Ovary (tissue), 3 donors: ENCODE measurements at regions not wholly inside any gene's neighbourhood (a gene's known extent, or its start where the extent isn't known, plus 50 kb on each side); places are given as distances from the start of the nearest gene placed in this dataset.

Source experiments
- EP300 ChIP-seq: sonication (generic); formaldehyde crosslinking; IDR thresholded peaks from one replicate; pipeline ENCODE4 v1.6.1; 2017; ENCODE audit warnings: antibody characterized with exemption
- POLR2A ChIP-seq: fragments of 450-650 bp; IDR thresholded peaks from one replicate; pipeline ENCODE4 v1.6.1; 2017; ENCODE audit warnings: antibody characterized with exemption, mild to moderate bottlenecking, moderate library complexity
- TF ChIP-seq, protein P1 (sequence below), 3 donors: fragments of 450-650 bp in 2 of 3; fragments of 200-600 bp in 1 of 3; IDR thresholded peaks; one replicate each; pipeline versions ENCODE4 v1.5.1 to v1.8.0; 2016 to 2022; ENCODE audit warnings: antibody characterized with exemption in 3 of 3, mild to moderate bottlenecking in 1 of 3
- donor health status: DM: no; HTN: no; CAD: no.

DNA sequence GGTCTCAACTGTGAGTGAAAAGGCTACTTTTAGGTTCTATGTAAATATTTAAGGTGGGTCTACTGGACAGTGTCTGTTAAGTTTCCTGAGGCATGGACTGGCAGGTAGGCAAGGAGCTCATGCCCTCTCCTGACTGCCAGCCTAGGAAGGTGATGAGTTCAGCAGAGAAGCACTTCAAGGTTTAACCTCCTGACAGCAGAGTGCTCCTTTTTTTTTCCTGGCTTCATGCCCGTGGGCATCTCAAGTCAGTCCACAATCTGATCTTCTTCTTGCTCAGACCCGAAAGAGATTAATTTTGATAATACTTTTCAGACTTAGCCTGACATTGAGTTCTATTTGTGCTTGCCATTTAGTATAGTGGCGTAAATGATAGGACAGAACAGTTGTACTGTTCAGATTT, 241.9 kb upstream of the NREP start:
- TF ChIP-seq, protein P1, sequence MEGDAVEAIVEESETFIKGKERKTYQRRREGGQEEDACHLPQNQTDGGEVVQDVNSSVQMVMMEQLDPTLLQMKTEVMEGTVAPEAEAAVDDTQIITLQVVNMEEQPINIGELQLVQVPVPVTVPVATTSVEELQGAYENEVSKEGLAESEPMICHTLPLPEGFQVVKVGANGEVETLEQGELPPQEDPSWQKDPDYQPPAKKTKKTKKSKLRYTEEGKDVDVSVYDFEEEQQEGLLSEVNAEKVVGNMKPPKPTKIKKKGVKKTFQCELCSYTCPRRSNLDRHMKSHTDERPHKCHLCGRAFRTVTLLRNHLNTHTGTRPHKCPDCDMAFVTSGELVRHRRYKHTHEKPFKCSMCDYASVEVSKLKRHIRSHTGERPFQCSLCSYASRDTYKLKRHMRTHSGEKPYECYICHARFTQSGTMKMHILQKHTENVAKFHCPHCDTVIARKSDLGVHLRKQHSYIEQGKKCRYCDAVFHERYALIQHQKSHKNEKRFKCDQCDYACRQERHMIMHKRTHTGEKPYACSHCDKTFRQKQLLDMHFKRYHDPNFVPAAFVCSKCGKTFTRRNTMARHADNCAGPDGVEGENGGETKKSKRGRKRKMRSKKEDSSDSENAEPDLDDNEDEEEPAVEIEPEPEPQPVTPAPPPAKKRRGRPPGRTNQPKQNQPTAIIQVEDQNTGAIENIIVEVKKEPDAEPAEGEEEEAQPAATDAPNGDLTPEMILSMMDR (IDR thresholded peaks at IDR 0.05): no peak
- TF ChIP-seq POLR2A: no peak
- TF ChIP-seq EP300: no peak
